Midbrain (tissue), 1 donor: ENCODE measurements at regions not wholly inside any gene's neighbourhood (a gene's known extent, or its start where the extent isn't known, plus 50 kb on each side); places are given as distances from the start of the nearest gene placed in this dataset.

Source experiments
- DNase-seq: peaks from one replicate; lab custom pipeline; 2025; lab: John Stamatoyannopoulos, UW

DNA sequence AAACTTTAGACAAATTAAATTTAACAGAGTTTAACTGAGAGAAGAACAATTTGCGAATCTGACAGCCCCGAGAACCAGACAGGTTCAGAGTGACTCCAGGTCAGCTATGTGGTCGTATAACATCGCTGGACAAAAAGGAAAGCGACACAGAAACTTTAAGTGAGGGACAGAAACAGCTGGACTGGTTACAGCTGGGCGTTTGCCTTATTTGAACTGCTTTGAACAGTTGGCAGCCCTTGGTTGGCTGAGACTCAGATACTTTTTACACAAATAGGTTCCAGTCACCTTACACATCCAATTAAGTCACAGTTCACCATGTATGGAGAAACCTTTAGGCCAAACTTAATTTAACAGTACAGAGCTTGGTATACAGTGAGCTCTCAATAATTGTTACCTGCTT, 436.9 kb downstream of the GUCY1A2 start:
- DNase-seq = no peak

DNA sequence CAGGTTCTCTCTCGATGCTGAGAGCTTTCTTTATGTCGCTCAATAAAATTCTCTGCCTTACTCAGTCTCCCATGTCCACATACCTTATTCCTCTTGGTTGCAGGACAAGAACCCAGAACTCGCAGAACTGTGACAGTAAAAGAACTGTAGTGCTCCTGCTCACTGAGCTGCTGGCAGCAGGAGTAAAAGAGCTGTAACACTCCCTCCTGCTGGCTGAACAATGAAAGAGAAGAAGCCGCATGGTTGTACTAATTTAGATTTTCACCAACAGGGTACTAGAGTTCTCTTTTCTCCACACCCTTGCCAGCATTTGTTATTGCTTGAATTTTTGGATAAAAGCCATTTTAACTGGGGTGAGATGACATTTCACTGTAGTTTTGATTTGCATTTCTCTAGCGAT, 433.2 kb downstream of the GUCY1A2 start:
- no peak for DNase-seq

DNA sequence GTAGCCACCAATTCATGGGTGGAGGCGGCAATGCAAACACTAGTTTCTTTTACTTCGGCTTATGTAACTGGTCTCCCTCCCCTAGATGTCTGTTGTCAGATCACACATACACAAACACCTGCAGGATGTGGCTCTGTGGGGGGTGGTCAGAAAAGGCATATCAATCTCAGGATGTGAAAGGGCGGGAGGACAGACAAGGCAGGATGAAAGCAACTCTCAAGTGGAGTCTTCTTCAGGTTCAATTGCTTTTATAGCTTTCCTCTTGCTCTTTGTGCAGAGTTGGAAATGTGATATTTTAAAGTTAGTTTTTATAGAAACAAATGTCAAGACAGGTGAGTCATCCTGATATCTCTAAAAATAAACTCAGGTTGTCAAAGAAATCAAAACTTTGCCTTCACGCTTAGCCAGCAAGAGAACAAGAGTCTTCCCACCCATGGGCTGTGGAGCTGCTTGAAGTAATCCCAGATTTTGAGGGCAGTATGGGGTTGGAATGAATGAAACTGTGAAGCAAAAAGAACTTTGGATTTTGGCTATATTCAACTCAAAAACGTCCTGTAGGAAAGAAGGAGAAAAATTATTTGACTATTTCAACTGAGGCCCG, 423.4 kb downstream of the GUCY1A2 start:
- DNase-seq = no peak

DNA sequence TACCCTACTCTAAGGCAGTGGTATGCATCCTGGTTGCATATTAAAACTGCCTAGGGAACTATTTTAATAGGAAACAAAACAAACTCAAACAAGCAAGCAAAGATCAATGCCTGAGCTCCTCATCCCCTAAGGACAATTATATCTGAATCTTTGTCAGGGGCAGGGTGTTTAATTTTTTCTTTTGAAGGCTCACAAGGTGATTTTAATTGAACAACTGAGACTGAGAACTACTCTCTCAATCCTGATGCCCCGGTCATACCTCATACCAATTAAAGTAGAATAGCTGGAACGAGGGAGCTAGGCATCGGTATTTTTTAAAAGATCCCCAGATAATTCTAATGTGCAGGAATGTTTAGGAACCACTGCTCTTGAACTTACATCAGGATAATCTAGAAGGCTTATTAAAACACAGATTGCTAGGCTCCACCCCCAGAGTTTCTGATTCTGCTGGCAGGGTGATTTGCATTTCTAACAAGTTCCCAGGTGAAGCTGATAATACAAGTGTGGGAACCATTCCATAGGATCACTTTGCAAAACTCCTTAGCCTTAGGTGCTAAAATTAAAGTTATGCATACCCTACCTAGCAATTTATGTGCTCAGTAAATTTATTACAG, 416.5 kb downstream of the GUCY1A2 start:
- no peak for DNase-seq

DNA sequence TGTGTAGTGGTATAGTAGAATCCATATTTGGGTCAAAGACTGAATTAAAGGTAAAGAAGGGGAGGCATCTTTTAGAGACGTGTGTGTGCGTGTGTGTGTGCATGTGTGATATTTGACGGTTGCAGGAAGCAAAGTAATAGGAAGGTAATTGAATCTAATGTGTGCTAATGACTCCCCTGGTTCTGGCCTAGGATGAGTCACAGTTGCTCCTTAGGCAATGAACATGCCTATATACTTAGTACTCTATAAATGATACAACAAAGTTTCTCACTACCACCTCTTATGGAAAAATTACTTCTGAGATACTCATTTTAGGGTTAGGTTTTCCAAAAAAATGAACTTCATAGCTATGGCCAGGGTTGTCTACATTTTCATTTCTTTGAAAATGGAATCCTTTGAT, 409.6 kb downstream of the GUCY1A2 start:
- no peak for DNase-seq

DNA sequence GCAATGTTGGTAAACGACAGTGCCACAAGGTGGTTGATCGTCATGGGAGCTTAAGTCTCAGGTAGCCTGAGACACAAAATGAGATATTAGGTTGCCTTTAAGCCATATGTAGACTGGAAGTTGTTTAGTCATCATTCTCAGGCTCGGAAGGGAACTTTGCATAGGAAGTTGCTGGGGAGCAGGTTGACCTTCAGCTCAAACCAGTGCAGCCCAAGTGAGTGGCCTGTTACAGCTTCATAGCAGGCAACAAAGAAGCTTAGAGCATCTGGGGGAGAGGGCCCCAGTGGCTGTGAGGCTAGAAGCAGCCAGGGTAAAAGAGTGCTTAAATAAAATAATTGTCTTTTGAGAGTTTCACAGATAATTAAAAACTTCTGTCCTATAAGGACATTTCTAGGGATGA, 404.0 kb downstream of the GUCY1A2 start:
- DNase-seq = no peak

DNA sequence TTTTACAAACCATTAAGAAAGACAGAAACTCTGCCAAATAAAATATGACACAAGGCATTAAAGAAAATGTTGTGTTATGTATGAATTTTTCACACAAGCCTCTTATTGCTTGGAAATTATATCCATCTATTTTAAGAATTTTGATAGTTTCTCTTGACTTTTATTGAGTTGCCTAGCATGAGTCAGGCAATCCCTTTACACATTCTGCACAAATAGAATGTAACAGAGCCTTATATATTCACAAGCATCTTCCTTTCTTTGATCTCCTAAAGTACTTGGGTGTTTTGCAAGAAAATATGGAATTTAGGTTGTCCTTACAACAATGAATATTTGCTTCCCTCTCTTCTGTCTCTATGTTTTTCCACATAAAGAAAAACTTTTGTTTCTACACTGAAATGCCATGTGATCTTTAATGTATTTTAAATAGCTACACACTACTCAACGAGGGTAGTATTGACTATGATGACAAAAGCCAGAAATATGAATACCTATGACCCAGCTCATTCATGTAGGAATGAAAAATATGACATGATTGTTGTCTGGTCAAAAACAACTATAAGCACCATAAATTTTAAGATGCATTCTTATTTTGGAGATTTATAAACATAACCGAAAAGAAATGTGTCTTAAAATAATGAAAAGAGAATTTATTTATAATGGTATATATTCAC, 398.8 kb downstream of the GUCY1A2 start:
- DNase-seq = no peak

DNA sequence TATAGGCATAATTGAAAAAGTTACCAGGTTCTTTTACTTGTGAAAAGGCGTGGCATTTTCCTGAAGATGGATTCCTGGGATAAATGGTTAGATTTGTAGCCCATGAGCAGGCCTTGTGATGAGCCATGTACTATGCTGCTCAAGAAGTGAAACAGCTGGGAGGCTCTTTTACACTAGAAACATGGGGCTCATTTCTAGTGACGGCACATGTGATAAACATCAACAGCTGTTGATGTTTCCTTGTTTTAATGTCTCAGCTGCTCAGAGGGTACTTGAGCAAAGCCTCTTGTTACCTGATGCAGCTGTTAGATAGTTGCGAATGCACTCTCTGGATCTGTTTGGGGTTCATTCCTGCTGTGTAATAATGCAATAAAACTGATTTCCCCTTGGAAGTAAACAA, 396.8 kb downstream of the GUCY1A2 start:
- DNase-seq = no peak
